ENCODE measurements at regions not wholly inside any gene's neighbourhood (a gene's known extent, or its start where the extent isn't known, plus 50 kb on each side); places are given as distances from the start of the nearest gene placed in this dataset.

GRCh38 chr2:175687465-175687864 is 314.6 kb downstream of the LNPK start:
- TF ChIP-seq CTCF (IDR thresholded peaks at IDR 0.05) (no peak), POLR2A (IDR thresholded peaks at IDR 0.05) (no peak)
